Astrocyte (in vitro differentiated cells and primary cell): ENCODE measurements at regions not wholly inside any gene's neighbourhood (a gene's known extent, or its start where the extent isn't known, plus 50 kb on each side); places are given as distances from the start of the nearest gene placed in this dataset.
A peak's percentile ranks its signal among the peaks of the same experiment; 100 is the strongest.
"Not testable (repeated sequence)": the region's sequence is repeated elsewhere in the genome, so short reads cannot be mapped to it uniquely, and the experiment has no call there.

Experiments
- DNase-seq: peaks from one replicate; pipeline ENCODE4 v3.0.0-alpha.2; 2010; ENCODE audit warnings: low read depth
- FAIRE-seq: peaks from 2 replicates; lab custom pipeline; 2011; peaks lifted over from hg19 to GRCh38; lab: Jason Lieb, UNC
- H2AFZ ChIP-seq: 2 replicates; pipeline ENCODE4 v1.6.0; 2012; ENCODE audit warnings: low read depth, low read length, inconsistent platforms
- H3K27ac ChIP-seq: 2 replicates; pipeline ENCODE4 v1.5.1; 2011; ENCODE audit warnings: low read depth, low read length, inconsistent platforms
- H3K27me3 ChIP-seq: 2 replicates; pipeline ENCODE4 v1.6.0; 2011; ENCODE audit warnings: low read length, inconsistent platforms; ENCODE audit not compliant: insufficient read depth
- H3K36me3 ChIP-seq: 2 replicates; pipeline ENCODE4 v1.5.1; 2011; ENCODE audit warnings: low read length, inconsistent platforms; ENCODE audit not compliant: insufficient read depth
- H3K4me1 ChIP-seq: 2 replicates; pipeline ENCODE4 v1.5.1; 2011; ENCODE audit warnings: low read length, inconsistent platforms; ENCODE audit not compliant: insufficient read depth
- H3K4me2 ChIP-seq: 2 replicates; pipeline ENCODE4 v1.6.0; 2012; ENCODE audit warnings: low read length, inconsistent platforms
- H3K4me3 ChIP-seq: 2 replicates; pipeline ENCODE4 v1.5.1; 2011; ENCODE audit warnings: low read depth, mild to moderate bottlenecking, low read length, inconsistent platforms; ENCODE audit not compliant: insufficient read depth
- H3K79me2 ChIP-seq: 2 replicates; pipeline ENCODE4 v1.6.0; 2012; ENCODE audit warnings: mild to moderate bottlenecking, low read length, inconsistent platforms; ENCODE audit not compliant: insufficient read depth
- H3K9ac ChIP-seq: 2 replicates; pipeline ENCODE4 v1.6.0; 2012; ENCODE audit warnings: mild to moderate bottlenecking, low read length, inconsistent platforms
- H3K9me3 ChIP-seq: 2 replicates; pipeline ENCODE4 v1.5.1; 2012; ENCODE audit warnings: low read depth, mild to moderate bottlenecking, low read length, inconsistent platforms; ENCODE audit not compliant: insufficient read depth
- H4K20me1 ChIP-seq: 2 replicates; pipeline ENCODE4 v1.6.0; 2012; ENCODE audit warnings: low read length, inconsistent platforms; ENCODE audit not compliant: insufficient read depth
- H3K27ac Mint-ChIP-seq: one replicate; pipeline ENCODE4 v1.8.0; 2021; ENCODE audit warnings: mild to moderate bottlenecking, mixed read lengths; ENCODE audit not compliant: unreplicated experiment
- H3K27me3 Mint-ChIP-seq: one replicate; pipeline ENCODE4 v1.8.0; 2021; ENCODE audit warnings: low read depth, mixed read lengths; ENCODE audit not compliant: unreplicated experiment
- H3K36me3 Mint-ChIP-seq: one replicate; pipeline ENCODE4 v1.8.0; 2021; ENCODE audit warnings: low read depth, mixed read lengths; ENCODE audit not compliant: unreplicated experiment
- H3K4me1 Mint-ChIP-seq: one replicate; pipeline ENCODE4 v1.8.0; 2021; ENCODE audit warnings: low read depth, mixed read lengths; ENCODE audit not compliant: unreplicated experiment
- H3K4me3 Mint-ChIP-seq: one replicate; pipeline ENCODE4 v1.8.0; 2021; ENCODE audit warnings: mild to moderate bottlenecking, moderate library complexity, mixed read lengths; ENCODE audit not compliant: unreplicated experiment
- H3K9me3 Mint-ChIP-seq: one replicate; pipeline ENCODE4 v1.8.0; 2021; ENCODE audit warnings: mild to moderate bottlenecking, mixed read lengths; ENCODE audit not compliant: unreplicated experiment
- EZH2 ChIP-seq: IDR thresholded peaks from 2 replicates; pipeline ENCODE4 v1.6.1; 2012; ENCODE audit warnings: mild to moderate bottlenecking, low read length, inconsistent platforms; ENCODE audit not compliant: insufficient read depth
- TF ChIP-seq, protein P1 (sequence below): IDR thresholded peaks from 2 replicates; pipeline ENCODE4 v1.5.1; 2011; ENCODE audit warnings: low read depth, mild to moderate bottlenecking, inconsistent platforms, low read length, moderate library complexity; ENCODE audit not compliant: insufficient read depth

DNA sequence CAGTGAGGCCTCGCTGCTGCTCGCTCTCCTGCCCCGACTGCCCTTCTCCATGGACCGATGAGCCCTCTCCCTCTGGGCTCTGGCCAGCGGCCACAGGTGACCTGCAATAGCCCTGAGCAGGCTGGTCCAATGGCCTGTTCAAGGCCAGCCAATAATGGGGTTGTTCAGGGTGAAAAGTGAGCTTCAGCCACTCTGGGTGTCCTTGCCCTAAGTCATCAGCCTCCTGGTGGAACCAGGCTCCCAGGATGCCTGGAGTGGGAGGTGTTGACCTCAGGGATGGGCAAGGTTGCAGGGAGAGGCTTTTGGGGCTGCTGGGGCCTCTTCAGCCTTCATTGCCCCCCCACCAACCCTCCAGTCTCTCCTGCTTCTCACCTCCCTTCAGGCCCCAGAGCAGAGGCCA is 79.7 kb downstream of the RFLNA start:
- H3K4me2 ChIP-seq = no peak overlapping the region
- H3K27me3 Mint-ChIP-seq = no peaks in the 10 kb centered on the region
- peaks cover 22% of the 10 kb centered on the region for H3K4me1 Mint-ChIP-seq
- H3K27ac Mint-ChIP-seq = peak overlapping the region; percentile 53
- no peak for TF ChIP-seq EZH2
- TF ChIP-seq, protein P1, sequence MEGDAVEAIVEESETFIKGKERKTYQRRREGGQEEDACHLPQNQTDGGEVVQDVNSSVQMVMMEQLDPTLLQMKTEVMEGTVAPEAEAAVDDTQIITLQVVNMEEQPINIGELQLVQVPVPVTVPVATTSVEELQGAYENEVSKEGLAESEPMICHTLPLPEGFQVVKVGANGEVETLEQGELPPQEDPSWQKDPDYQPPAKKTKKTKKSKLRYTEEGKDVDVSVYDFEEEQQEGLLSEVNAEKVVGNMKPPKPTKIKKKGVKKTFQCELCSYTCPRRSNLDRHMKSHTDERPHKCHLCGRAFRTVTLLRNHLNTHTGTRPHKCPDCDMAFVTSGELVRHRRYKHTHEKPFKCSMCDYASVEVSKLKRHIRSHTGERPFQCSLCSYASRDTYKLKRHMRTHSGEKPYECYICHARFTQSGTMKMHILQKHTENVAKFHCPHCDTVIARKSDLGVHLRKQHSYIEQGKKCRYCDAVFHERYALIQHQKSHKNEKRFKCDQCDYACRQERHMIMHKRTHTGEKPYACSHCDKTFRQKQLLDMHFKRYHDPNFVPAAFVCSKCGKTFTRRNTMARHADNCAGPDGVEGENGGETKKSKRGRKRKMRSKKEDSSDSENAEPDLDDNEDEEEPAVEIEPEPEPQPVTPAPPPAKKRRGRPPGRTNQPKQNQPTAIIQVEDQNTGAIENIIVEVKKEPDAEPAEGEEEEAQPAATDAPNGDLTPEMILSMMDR = no peak
- H3K4me3 Mint-ChIP-seq = no peak overlapping the region
- peaks cover 85% of the 10 kb centered on the region for H4K20me1 ChIP-seq
- peaks cover 88% of the 10 kb centered on the region for H3K79me2 ChIP-seq
- peaks cover 18% of the 10 kb centered on the region for H3K4me1 ChIP-seq
- H3K4me3 ChIP-seq = no peak overlapping the region
- FAIRE-seq (no peak), DNase-seq (no peak)
- H3K27ac ChIP-seq = no peak overlapping the region
- H2AFZ ChIP-seq = no peak overlapping the region
- H3K9ac ChIP-seq = no peak overlapping the region
- no peaks in the 10 kb centered on the region for H3K9me3 Mint-ChIP-seq
- peaks cover 25% of the 10 kb centered on the region for H3K36me3 ChIP-seq
- H3K9me3 ChIP-seq = no peaks in the 10 kb centered on the region
- peaks cover 14% of the 10 kb centered on the region for H3K36me3 Mint-ChIP-seq
- H3K27me3 ChIP-seq = no peaks in the 10 kb centered on the region

DNA sequence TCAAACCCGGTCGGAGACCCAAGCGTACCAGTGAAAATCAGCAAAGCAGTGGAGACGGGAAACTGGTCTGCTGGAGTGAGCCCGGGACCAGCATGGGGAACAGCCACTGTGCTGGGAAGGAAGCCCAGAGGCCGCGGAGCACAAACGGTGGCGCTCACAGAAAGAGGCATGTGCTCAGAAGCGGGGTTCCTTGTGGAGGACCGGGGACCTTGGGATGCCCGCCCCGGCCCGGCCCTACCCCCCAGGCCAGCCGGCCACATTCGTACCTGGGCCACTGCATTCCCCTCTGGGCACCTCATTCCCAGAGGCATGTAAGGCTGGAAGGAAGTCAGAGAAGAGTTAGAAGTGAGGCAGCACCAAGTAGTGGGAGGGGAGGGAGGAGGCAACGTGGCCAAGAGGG is 79.3 kb downstream of the RFLNA start:
- H3K4me3 Mint-ChIP-seq = no peak overlapping the region

DNA sequence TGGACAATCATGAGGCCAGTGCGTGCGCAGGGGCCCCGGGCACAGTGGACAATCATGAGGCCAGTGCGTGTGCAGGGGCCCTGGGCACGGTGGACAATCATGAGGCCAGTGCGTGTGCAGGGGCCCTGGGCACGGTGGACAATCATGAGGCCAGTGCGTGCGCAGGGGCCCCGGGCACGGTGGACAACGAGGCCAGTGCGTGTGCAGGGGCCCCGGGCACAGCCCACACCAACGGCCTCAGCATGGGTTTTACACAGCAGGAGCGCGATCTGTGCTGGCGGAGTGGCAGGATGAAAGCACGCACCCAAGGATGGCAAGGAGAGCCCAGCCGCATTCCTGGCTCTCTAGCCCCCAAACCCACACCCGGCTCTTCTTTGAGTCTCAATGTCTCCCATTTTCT is 78.8 kb downstream of the RFLNA start:
- H3K27me3 ChIP-seq = not testable (repeated sequence)

More for the DNA sequence above, 79.3 kb downstream of the RFLNA start:
- peaks cover 22% of the 10 kb centered on the region for H3K36me3 ChIP-seq
- FAIRE-seq (no peak), DNase-seq (no peak)
- H3K27ac Mint-ChIP-seq = no peak overlapping the region
- no peak overlapping the region for H3K27ac ChIP-seq
- H3K27me3 ChIP-seq = no peaks in the 10 kb centered on the region
- no peaks in the 10 kb centered on the region for H3K9me3 ChIP-seq
- H3K4me1 ChIP-seq = peaks cover 18% of the 10 kb centered on the region
- H3K9ac ChIP-seq = no peak overlapping the region
- H4K20me1 ChIP-seq = peaks cover 85% of the 10 kb centered on the region
- no peak overlapping the region for H2AFZ ChIP-seq
- no peak for TF ChIP-seq EZH2
- TF ChIP-seq, protein P1 = no peak
- no peak overlapping the region for H3K4me3 ChIP-seq
- no peak overlapping the region for H3K4me2 ChIP-seq
- H3K9me3 Mint-ChIP-seq = no peaks in the 10 kb centered on the region
- no peaks in the 10 kb centered on the region for H3K27me3 Mint-ChIP-seq
- peaks cover 21% of the 10 kb centered on the region for H3K4me1 Mint-ChIP-seq
- peaks cover 87% of the 10 kb centered on the region for H3K79me2 ChIP-seq
- peaks cover 14% of the 10 kb centered on the region for H3K36me3 Mint-ChIP-seq

More for the DNA sequence above, 78.8 kb downstream of the RFLNA start:
- H4K20me1 ChIP-seq = peaks cover 85% of the 10 kb centered on the region
- FAIRE-seq, H3K27me3 Mint-ChIP-seq, H2AFZ ChIP-seq, H3K4me3 ChIP-seq, DNase-seq, H3K4me2 ChIP-seq, H3K9me3 Mint-ChIP-seq, H3K9me3 ChIP-seq, H3K4me3 Mint-ChIP-seq, H3K27ac Mint-ChIP-seq, H3K27ac ChIP-seq, H3K9ac ChIP-seq: not testable (repeated sequence)
- peaks cover 22% of the 10 kb centered on the region for H3K36me3 ChIP-seq
- peaks cover 22% of the 10 kb centered on the region for H3K4me1 ChIP-seq
- peaks cover 12% of the 10 kb centered on the region for H3K36me3 Mint-ChIP-seq
- H3K4me1 Mint-ChIP-seq = peaks cover 20% of the 10 kb centered on the region
- H3K79me2 ChIP-seq = peaks cover 87% of the 10 kb centered on the region
